Lower leg skin (tissue), 3 donors: ENCODE measurements at regions not wholly inside any gene's neighbourhood (a gene's known extent, or its start where the extent isn't known, plus 50 kb on each side); places are given as distances from the start of the nearest gene placed in this dataset.

ENCODE experiments used
- CTCF ChIP-seq, 3 donors: fragments of 450-650 bp; IDR thresholded peaks; one replicate each; pipeline ENCODE4 v1.5.1; 2016; ENCODE audit warnings: antibody characterized with exemption in 3 of 3, mild to moderate bottlenecking in 3 of 3, moderate library complexity in 2 of 3
- POLR2A ChIP-seq, 2 donors: fragments of 450-650 bp; IDR thresholded peaks; one replicate each; pipeline ENCODE4 v1.6.1; 2016 to 2017; ENCODE audit warnings: antibody characterized with exemption in 2 of 2, mild to moderate bottlenecking in 1 of 2, moderate library complexity in 1 of 2

GRCh38 chr2:109054865-109055264 lies 65.8 kb upstream of the EDAR start:
- TF ChIP-seq CTCF (IDR thresholded peaks at IDR 0.05) (no peak), POLR2A (IDR thresholded peaks at IDR 0.05) (no peak)
